Esophagus squamous epithelium (tissue), 5 donors: ENCODE measurements at regions not wholly inside any gene's neighbourhood (a gene's known extent, or its start where the extent isn't known, plus 50 kb on each side); places are given as distances from the start of the nearest gene placed in this dataset.

Experiments
- DNase-seq: peaks from one replicate; lab custom pipeline; 2025; lab: John Stamatoyannopoulos, UW
- H3K27ac ChIP-seq, 4 donors: fragments of 200-600 bp; sonication (generic); one replicate each; pipeline ENCODE4 v1.5.1; 2016 to 2019; ENCODE audit warnings: mild to moderate bottlenecking in 1 of 4
- H3K27me3 ChIP-seq, 4 donors: fragments of 200-600 bp; sonication (generic); 1 replicate in 3 of 4; 2 replicates in 1 of 4; pipeline versions ENCODE4 v1.5.1 to v1.6.0; 2017 to 2021; ENCODE audit warnings: antibody characterized with exemption in 1 of 4
- H3K36me3 ChIP-seq, 3 donors: fragments of 200-600 bp; sonication (generic); one replicate each; pipeline ENCODE4 v1.5.1; 2016 to 2019
- H3K4me1 ChIP-seq, 3 donors: fragments of 200-600 bp; sonication (generic); one replicate each; pipeline ENCODE4 v1.5.1; 2017 to 2019
- H3K4me3 ChIP-seq, 4 donors: fragments of 200-600 bp; sonication (generic); 1 replicate in 3 of 4; 2 replicates in 1 of 4; pipeline ENCODE4 v1.5.1; 2016 to 2019; ENCODE audit warnings: mild to moderate bottlenecking in 2 of 4, moderate library complexity in 1 of 4
- H3K9me3 ChIP-seq, 3 donors: fragments of 200-600 bp; sonication (generic); one replicate each; pipeline ENCODE4 v1.5.1; 2016 to 2019
- CTCF ChIP-seq, 6 experiments: fragments of 450-650 bp in 4 of 6; fragments of 200-600 bp in 2 of 6; sonication (generic) in 2 of 6; IDR thresholded peaks; one replicate each; pipeline ENCODE4 v1.5.1; 2016 to 2019; ENCODE audit warnings: antibody characterized with exemption in 6 of 6, mild to moderate bottlenecking in 4 of 6, moderate library complexity in 4 of 6
- POLR2A ChIP-seq, 4 donors: fragments of 450-650 bp; IDR thresholded peaks; one replicate each; pipeline ENCODE4 v1.6.1; 2017; ENCODE audit warnings: antibody characterized with exemption in 4 of 4, mild to moderate bottlenecking in 4 of 4, moderate library complexity in 3 of 4
- WGBS, 2 donors: methylation state at CpG; one replicate each; pipeline ENCODE4 v1.1.5; 2018; 5-methylcytosine and 5-hydroxymethylcytosine counted together
- intact Hi-C: fragments of 100-400 bp; cut with DNase I; formaldehyde crosslinking; loops from one replicate; pipeline ENCODE4 v1.15.0; 2022
- donor health status: DM: yes; HTN: yes; CAD: no.

DNA sequence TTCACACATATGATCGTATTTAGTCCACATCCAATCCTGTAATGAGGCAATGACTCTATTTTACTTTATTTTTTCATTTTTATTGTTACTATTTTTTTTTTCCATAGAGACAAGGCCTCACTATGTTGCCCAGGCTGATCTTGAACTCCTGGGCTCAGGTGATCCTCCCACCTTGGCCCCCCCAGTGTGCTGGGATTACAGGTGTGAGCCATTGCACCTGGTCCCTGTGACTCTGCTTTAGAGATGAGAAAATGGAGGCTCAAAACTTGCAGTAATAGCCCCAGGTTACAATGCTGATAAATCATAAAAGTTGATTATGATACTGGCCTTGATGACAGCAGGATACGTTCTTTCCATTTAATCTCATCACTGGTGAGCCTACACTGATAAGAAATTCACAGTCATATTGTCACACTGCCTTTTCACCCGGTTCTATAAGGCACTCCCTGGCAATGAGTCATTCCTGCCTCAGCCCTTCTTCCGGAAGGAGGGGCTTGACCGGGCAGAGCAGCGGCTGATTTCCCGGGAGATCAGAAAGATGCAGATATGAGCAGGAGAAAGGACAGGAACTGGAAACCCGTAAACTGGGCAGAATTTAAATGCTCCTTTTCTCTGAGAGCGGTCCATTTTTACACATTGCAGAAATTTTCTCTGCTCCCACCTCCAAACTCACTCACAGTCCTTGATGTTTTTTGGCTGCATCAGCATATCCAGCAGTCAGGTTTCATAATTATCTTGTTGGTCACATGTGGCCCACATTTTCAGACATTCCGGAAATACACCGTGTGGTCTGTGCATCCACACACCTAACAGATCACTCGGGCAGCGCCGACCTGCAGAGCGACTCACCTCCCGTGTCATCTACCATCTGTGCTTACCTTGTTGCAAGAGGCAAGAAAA, 616.4 kb downstream of the EFNB2 start:
- no peak for DNase-seq
- no peak for TF ChIP-seq POLR2A (IDR thresholded peaks at IDR 0.05)
- no peak for TF ChIP-seq CTCF (IDR thresholded peaks at IDR 0.05)
- no peaks in the 10 kb centered on the region for H3K27me3 ChIP-seq

DNA sequence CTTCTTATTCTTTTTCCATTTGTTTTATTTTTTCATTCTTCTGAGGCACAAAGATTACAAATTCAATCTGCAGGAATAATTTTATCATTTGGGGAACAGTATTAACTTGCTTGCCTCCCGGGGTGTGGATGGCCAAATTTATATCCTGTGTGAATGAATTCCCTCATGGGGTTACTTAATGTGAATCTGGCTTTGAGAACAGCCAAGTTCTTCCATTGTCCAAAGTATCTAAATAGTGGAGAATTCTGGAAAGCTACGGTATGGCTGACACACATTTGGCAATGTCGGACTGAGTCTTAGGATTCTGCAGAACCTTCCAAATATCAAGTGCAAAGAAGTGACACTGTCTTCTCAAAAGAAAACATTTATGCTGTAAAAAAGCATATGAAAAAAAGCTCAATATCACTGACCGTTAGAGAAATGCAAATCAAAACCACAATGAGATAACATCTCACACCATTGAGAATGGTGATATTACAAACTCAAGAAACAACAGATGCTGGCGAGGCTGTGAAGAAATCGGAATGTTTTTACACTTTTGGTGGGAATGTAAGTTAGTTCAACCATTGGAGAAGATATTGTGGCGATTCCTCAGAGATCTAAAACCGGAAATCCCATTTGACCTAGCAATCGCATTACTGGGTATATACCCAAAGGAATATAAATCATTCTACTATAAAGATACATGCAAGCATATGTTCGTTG, 620.2 kb downstream of the EFNB2 start:
- intact Hi-C loops = no loop called here
- 67 to 68% methylated on average over 10 of the region's 10 CpGs for WGBS, 2 donors
- no peak overlapping the region for H3K4me3 ChIP-seq

More for the DNA sequence above, 616.4 kb downstream of the EFNB2 start:
- Histone ChIP-seq H3K9me3 (no peaks in the 10 kb centered on the region), H3K27ac (peak overlapping the region; percentile 5 to 77 (median 44)), H3K36me3 (no peaks in the 10 kb centered on the region), H3K4me3 (peak overlapping the region in 1 of 4 donors; percentile 14), H3K4me1 (peaks cover 4 to 35% (median 7%) of the 10 kb centered on the region in 3 donors)
- intact Hi-C loops = no loop called here
- WGBS, 2 donors = 33 to 60% methylated on average over 16 of the region's 16 CpGs

DNA sequence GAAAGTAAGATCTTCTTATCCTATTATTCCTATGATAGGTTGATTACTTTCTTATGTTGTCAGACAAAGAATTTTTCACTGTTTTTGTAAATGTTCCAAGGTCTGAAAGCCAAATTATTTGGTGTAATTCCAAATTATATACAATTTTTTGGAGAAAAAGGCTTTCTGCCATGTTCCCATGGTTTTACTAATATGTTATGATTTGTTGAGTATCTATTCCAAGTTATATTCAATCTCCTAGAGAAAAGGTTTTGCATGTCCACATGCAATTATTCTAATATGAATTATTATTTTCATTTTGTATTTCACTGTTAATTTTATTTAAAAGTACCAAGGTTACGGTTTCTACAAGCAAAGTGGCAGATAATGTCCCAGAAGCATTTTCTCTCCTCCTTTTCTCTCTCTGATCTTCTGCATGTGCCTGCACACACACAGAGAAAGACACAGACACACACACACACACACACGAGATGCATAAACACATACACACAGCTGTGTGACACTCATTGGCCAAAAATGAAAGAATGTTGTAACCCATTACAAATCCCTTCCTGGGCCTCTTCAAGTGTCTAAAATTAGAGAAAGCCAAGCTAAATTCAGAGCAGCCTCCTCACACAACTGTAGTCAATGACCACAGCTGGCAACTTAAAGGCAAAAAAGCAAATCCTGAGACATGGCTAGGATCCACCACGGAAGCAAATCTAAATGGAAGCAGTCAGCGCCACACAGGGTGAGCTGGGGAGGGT, 621.0 kb downstream of the EFNB2 start:
- Histone ChIP-seq H3K27ac (no peak overlapping the region), H3K9me3 (no peaks in the 10 kb centered on the region), H3K36me3 (no peaks in the 10 kb centered on the region), H3K4me3 (no peak overlapping the region), H3K4me1 (peaks cover 0 to 19% (median 5%) of the 10 kb centered on the region in 3 donors), H3K27me3 (no peaks in the 10 kb centered on the region)
- intact Hi-C loops = no loop called here
- no peak for DNase-seq
- WGBS, 2 donors = 55 to 73% methylated on average over 4 of the region's 4 CpGs
- TF ChIP-seq CTCF (IDR thresholded peaks at IDR 0.05) (no peak), POLR2A (IDR thresholded peaks at IDR 0.05) (no peak)

More for the DNA sequence above, 620.2 kb downstream of the EFNB2 start:
- Histone ChIP-seq H3K9me3 (no peaks in the 10 kb centered on the region), H3K27ac (no peak overlapping the region), H3K4me1 (peaks cover 4 to 26% (median 7%) of the 10 kb centered on the region in 3 donors), H3K27me3 (no peaks in the 10 kb centered on the region), H3K36me3 (no peaks in the 10 kb centered on the region)
- TF ChIP-seq CTCF (IDR thresholded peaks at IDR 0.05) = no peak
- no peak for TF ChIP-seq POLR2A (IDR thresholded peaks at IDR 0.05)
- DNase-seq = no peak

DNA sequence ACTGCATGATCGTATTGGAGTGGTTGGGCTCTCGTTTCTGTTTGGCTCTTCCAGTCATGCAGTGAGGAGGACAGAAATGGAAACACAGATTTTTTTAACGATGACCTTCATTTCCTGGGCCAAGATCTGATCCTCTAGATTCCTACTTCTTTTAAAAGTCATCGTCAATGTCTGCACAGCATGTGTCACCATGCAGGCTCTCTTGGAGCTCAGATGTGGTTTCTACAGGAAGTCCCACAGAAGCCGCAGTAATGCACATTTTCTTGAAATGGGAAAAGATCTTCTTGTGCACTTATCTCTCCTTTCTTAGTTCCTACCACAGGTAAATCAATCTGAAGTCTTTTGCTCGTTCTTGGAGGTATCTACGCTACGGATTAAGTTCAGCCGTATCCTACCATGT, 626.9 kb downstream of the EFNB2 start:
- WGBS, 2 donors = 59 to 75% methylated on average over 9 of the region's 9 CpGs
- TF ChIP-seq CTCF (IDR thresholded peaks at IDR 0.05) = no peak
- H3K4me1 ChIP-seq = peaks cover 0 to 18% (median 0%) of the 10 kb centered on the region in 3 donors

More for the DNA sequence above, 626.9 kb downstream of the EFNB2 start:
- no peak for DNase-seq
- no peak overlapping the region for H3K4me3 ChIP-seq
- intact Hi-C loops = no loop called here
- no peaks in the 10 kb centered on the region for H3K9me3 ChIP-seq
- no peaks in the 10 kb centered on the region for H3K36me3 ChIP-seq
- no peaks in the 10 kb centered on the region for H3K27me3 ChIP-seq
- no peak overlapping the region for H3K27ac ChIP-seq
